ENCODE measurements at regions not wholly inside any gene's neighbourhood (a gene's known extent, or its start where the extent isn't known, plus 50 kb on each side); places are given as distances from the start of the nearest gene placed in this dataset.
A peak's percentile ranks its signal among the peaks of the same experiment; 100 is the strongest.
"Not testable (repeated sequence)": the region's sequence is repeated elsewhere in the genome, so short reads cannot be mapped to it uniquely, and the experiment has no call there.

DNA sequence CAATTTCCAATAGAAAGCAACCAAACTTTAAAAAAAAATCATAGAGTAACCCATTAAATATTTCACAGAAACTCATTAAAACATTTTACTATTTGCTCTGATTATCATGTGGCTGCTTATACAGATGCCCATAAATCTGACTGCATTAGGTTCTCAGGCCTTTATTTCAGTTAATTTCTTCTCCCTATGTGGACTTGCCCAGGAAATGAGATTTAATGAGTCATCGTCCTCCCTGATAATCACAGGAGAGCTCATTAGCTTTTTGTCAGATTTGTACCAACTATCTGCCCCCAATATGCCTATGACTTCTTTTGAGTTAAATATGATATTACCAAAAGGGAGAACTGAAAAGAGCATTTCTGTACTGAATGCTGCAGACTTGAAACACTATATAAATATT is 168.0 kb downstream of the FOXB1 start:
- Histone ChIP-seq H3K27ac (replicated peaks) (no peak overlapping the region), H3K4me3 (replicated peaks; ENCODE audit: insufficient read depth, low read length) (no peak overlapping the region), H3K27me3 (ENCODE audit: insufficient read depth, poor library complexity, severe bottlenecking) (no peaks in the 10 kb centered on the region)
- no peak for TF ChIP-seq SPI1 (IDR thresholded peaks at IDR 0.05; ENCODE audit: borderline replicate concordance, low read depth)
- TF ChIP-seq, protein P1, sequence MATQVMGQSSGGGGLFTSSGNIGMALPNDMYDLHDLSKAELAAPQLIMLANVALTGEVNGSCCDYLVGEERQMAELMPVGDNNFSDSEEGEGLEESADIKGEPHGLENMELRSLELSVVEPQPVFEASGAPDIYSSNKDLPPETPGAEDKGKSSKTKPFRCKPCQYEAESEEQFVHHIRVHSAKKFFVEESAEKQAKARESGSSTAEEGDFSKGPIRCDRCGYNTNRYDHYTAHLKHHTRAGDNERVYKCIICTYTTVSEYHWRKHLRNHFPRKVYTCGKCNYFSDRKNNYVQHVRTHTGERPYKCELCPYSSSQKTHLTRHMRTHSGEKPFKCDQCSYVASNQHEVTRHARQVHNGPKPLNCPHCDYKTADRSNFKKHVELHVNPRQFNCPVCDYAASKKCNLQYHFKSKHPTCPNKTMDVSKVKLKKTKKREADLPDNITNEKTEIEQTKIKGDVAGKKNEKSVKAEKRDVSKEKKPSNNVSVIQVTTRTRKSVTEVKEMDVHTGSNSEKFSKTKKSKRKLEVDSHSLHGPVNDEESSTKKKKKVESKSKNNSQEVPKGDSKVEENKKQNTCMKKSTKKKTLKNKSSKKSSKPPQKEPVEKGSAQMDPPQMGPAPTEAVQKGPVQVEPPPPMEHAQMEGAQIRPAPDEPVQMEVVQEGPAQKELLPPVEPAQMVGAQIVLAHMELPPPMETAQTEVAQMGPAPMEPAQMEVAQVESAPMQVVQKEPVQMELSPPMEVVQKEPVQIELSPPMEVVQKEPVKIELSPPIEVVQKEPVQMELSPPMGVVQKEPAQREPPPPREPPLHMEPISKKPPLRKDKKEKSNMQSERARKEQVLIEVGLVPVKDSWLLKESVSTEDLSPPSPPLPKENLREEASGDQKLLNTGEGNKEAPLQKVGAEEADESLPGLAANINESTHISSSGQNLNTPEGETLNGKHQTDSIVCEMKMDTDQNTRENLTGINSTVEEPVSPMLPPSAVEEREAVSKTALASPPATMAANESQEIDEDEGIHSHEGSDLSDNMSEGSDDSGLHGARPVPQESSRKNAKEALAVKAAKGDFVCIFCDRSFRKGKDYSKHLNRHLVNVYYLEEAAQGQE (IDR thresholded peaks at IDR 0.05; ENCODE audit: insufficient replicate concordance, low read depth), result no peak
- no peak for DNase-seq (ENCODE audit: low read depth in 1 of 2, low spot score in 1 of 2)

DNA sequence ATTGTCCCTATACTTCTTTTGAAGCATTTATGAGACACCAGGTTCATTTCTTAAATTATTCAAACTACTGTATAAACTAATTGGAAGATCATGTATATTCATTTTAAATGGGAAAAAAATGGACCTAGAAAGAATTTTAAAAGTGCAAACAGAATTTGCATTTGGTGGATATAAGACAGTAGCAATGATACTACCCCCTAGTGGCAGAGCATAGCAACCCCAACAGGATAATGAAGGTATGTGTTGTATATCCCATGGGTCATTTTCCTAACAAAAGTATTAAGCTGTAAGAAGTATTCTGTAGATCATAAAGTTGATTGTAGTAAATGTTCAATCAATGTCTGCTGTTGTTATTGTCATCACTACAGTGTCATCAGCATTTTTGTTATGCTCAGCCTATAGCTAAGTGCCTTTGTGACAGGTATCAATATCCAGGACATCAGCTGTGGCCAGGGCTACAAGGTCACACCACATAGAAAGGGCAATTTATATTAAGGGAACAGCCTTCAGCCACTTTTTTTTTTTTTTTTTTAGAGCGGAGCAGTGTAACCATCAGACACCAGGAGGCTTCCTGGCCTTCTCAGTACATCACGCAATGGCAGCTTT is 175.8 kb downstream of the FOXB1 start:
- no peaks in the 10 kb centered on the region for H3K27me3 ChIP-seq (ENCODE audit: insufficient read depth, poor library complexity, severe bottlenecking)
- H3K27ac ChIP-seq (replicated peaks), result no peak overlapping the region
- no peak overlapping the region for H3K4me3 ChIP-seq (replicated peaks; ENCODE audit: insufficient read depth, low read length)
- DNase-seq (ENCODE audit: low read depth in 1 of 2, low spot score in 1 of 2), result peak in 1 of 2 experiments; percentile 20
- no peak for TF ChIP-seq GABPA (IDR thresholded peaks at IDR 0.05; ENCODE audit: low read depth)
- TF ChIP-seq, protein P2, sequence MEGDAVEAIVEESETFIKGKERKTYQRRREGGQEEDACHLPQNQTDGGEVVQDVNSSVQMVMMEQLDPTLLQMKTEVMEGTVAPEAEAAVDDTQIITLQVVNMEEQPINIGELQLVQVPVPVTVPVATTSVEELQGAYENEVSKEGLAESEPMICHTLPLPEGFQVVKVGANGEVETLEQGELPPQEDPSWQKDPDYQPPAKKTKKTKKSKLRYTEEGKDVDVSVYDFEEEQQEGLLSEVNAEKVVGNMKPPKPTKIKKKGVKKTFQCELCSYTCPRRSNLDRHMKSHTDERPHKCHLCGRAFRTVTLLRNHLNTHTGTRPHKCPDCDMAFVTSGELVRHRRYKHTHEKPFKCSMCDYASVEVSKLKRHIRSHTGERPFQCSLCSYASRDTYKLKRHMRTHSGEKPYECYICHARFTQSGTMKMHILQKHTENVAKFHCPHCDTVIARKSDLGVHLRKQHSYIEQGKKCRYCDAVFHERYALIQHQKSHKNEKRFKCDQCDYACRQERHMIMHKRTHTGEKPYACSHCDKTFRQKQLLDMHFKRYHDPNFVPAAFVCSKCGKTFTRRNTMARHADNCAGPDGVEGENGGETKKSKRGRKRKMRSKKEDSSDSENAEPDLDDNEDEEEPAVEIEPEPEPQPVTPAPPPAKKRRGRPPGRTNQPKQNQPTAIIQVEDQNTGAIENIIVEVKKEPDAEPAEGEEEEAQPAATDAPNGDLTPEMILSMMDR (IDR thresholded peaks at IDR 0.05; ENCODE audit: insufficient read depth, low read length), result peak; percentile 76
- TF ChIP-seq SPI1 (IDR thresholded peaks at IDR 0.05; ENCODE audit: borderline replicate concordance, low read depth), result no peak
- TF ChIP-seq POLR2AphosphoS5 (IDR thresholded peaks at IDR 0.05; ENCODE audit: low read depth), result no peak
- TF ChIP-seq, protein P1 (IDR thresholded peaks at IDR 0.05; ENCODE audit: insufficient replicate concordance, low read depth), result no peak

DNA sequence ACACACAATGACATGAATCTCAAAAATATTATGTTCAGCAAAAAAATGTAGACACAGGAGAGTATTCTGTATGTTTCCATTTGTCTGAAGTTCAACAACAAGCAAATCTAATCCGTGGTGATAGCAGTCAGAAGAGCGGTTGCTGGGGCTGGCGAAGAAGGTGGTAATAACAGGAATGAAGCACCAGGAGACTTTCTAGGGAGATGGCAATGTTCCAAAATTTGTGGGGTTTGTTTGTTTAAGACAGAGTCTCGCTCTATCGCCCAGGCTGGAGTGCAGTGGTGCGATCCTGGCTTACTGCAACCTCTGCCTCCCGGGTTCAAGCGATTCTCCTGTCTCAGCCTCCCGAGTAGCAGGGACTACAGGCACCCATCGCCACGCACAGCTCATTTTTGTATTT is 177.8 kb downstream of the FOXB1 start:
- H3K4me3 ChIP-seq (replicated peaks; ENCODE audit: insufficient read depth, low read length); DNase-seq (ENCODE audit: low read depth in 1 of 2, low spot score in 1 of 2); H3K27ac ChIP-seq (replicated peaks); H3K27me3 ChIP-seq (ENCODE audit: insufficient read depth, poor library complexity, severe bottlenecking): not testable (repeated sequence)

DNA sequence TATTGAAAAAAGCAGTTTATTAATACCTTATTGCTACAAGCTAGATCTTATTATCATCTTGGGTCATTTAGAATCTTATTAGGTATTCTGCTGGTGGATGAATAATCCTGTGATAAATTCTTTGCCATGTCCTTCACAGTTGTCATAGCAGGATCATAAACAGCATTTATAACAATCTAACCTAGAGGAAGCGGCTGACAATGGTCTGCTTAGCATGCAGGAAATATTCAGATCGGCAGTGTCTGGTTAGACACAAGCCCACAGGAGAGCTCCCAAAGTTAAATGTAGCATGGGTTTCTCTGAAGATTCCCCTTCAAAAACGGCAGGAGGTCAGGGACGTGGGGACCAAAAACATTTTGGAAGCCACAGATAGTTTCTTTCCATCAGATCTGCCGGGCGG is 179.3 kb downstream of the FOXB1 start:
- peaks cover 2% of the 10 kb centered on the region for H3K27me3 ChIP-seq (ENCODE audit: insufficient read depth, poor library complexity, severe bottlenecking)
- no peak for DNase-seq (ENCODE audit: low read depth in 1 of 2, low spot score in 1 of 2)
- TF ChIP-seq SPI1 (IDR thresholded peaks at IDR 0.05; ENCODE audit: borderline replicate concordance, low read depth) (no peak), POLR2AphosphoS5 (IDR thresholded peaks at IDR 0.05; ENCODE audit: low read depth) (no peak), GABPA (IDR thresholded peaks at IDR 0.05; ENCODE audit: low read depth) (no peak)
- TF ChIP-seq, protein P1 (IDR thresholded peaks at IDR 0.05; ENCODE audit: insufficient replicate concordance, low read depth), result no peak
- TF ChIP-seq, protein P2 (IDR thresholded peaks at IDR 0.05; ENCODE audit: insufficient read depth, low read length), result no peak
- no peak overlapping the region for H3K4me3 ChIP-seq (replicated peaks; ENCODE audit: insufficient read depth, low read length)
- H3K27ac ChIP-seq (replicated peaks), result no peak overlapping the region

All from HL-60 (cell line).